ENCODE measurements at regions not wholly inside any gene's neighbourhood (a gene's known extent, or its start where the extent isn't known, plus 50 kb on each side); places are given as distances from the start of the nearest gene placed in this dataset.
A peak's percentile ranks its signal among the peaks of the same experiment; 100 is the strongest.

- DNase-seq = no peak
Observed at GRCh38 chr22:47976219-47976618, 1213.8 kb downstream of the TBC1D22A start.

DNA sequence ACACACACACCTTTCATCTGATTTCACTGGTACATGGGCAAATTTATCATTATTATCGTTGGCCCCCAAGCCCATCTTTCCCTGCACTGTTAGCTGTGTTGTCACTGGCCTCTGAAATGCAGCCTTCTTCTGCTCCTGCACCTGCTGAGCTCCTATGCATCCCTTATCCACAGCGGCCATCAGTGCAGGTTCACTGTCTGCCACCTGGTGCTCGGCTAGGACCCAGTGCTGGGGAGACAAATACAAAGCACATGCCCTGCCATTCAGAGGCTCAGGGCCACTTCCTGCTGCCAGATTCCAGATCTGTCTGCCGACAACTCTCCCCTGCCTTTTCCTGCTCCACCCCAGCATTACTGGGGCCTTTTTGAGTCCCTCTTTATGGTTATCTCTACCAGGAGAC, 1205.4 kb downstream of the TBC1D22A start:
- no peak for DNase-seq

- no peak for DNase-seq
Observed at GRCh38 chr22:47966316-47966715, 1203.9 kb downstream of the TBC1D22A start.

DNA sequence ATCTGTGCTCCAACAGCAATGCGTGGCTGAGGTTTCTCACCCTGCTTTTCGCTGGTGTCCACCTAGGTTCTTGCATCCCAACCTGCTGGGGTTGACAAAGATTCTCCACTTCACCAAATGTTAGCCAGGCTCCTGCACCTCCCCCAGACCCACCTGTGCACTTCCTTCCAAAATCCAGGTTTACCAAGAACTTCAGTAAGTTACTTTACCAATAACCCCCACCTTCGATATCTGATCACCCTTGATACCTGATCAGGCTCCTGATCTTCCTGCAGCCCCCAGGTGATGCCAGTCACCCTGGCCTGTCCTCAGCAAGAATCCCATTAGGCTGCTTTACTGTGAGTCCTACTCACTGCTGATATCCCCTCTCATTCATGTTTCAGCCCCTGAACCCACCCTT, 1203.4 kb downstream of the TBC1D22A start:
- DNase-seq = no peak

DNA sequence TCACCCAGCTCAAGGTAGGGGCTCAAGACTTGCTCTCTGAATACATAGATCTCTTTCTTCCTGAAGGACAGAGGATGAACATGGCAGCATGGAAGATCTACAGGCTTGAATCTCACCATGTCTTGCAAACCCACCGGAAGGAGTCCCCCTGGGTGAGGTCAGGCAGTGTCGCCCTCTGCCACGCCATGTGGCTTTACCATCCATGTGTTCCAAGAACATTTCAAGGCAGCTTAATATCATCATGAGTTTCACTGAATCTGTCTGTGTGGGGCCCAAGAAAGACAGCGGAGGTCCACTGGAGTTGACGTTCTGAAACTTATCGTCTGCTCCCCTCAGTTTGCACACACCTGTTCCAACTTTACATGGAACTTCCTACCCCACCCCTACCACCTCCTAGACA, 1202.6 kb downstream of the TBC1D22A start:
- no peak for DNase-seq

GRCh38 chr22:47963660-47964059, 1201.2 kb downstream of the TBC1D22A start:
- no peak for DNase-seq

DNA sequence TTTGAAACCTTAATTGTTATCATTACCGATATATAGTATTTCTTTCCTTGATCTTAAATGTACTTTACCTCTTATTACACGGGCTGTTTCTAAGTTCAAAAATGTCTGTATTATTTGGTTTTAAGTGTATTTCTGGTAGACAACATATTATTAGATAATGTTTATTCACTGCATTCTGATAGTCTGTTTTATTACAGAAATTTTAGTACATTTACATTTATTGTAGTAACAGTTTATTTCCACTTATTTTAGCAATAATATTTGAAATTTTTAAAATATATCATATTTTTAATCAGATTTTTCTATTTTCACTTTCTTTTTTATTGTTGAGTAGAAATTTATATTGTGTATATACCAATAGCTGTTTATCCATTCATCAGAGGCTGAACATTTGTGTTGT, 1195.2 kb downstream of the TBC1D22A start:
- no peak for DNase-seq

GRCh38 chr22:47954107-47954506, 1191.7 kb downstream of the TBC1D22A start:
- DNase-seq = no peak

GRCh38 chr22:47944941-47945340, 1182.5 kb downstream of the TBC1D22A start:
- no peak for DNase-seq

GRCh38 chr22:47943729-47944700, 1181.6 kb downstream of the TBC1D22A start:
- DNase-seq = no peak

- DNase-seq = no peak
Observed at GRCh38 chr22:47940211-47940610, 1177.8 kb downstream of the TBC1D22A start.

DNA sequence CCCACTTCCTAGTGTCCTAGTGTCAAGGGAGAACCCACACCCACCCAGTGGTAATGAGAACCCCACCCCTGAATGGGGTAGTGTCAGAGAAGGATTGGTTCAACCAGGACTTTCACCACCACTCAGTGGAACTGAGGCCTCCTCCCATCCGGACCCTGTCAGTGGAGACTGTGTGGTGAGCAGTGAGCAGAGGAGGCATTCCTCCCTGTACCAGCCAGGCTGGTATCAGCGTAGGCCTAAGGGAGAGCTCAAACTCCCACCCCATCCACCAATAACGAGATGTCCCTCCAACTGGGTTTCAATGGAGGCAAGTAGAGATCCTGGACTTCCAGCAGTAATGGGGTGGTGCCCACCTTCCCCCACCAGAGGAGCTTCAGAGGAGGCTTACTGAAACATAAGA, 1171.4 kb downstream of the TBC1D22A start:
- no peak for DNase-seq

- no peak for DNase-seq
Observed at GRCh38 chr22:47933226-47933625, 1170.8 kb downstream of the TBC1D22A start.

DNA sequence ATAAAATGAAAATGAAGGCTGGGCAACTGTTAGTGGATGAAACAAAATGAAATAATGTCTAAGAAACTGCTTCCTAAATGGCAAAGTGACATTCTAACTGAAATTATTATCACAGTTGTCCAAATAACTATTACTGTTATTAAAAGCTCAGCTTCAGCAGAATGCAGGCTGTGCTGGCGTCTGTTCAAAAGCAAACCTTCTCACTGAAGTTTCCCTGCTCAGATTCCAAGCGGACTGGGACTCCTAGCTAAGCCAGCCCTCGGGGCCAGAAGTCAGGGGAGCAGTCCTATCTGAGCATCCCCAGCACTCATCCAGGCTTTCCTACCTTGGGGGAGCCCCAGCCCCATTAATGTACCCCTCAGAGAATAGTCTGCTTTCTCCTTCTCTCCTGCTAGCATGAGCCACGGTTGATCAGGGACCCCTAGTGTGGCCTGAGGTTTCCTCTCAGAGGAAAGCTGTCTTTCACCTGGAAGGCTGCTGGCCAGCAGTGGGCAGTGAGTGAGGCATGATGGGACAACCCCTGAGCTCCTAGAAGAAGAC, 1167.3 kb downstream of the TBC1D22A start:
- no peak for DNase-seq

DNA sequence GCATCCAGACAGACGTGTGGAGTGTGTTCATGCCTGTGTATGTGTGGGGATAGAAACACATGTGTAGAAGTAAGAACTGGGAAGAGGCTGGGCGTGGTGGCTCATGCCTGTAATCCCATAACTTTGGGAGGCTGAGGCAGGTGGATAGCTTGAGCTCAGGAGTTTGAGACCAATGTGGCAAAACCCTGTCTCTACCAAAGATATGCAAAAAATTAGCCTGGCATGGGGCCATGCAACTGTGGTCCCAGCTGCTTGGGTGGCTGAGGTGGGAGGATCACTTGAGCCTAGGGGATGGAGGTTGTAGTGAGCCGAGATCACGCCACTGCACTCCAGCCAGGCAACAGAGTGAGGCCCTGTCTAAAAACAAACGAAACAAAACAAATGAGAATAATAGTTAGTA, 1166.6 kb downstream of the TBC1D22A start:
- DNase-seq = no peak

DNA sequence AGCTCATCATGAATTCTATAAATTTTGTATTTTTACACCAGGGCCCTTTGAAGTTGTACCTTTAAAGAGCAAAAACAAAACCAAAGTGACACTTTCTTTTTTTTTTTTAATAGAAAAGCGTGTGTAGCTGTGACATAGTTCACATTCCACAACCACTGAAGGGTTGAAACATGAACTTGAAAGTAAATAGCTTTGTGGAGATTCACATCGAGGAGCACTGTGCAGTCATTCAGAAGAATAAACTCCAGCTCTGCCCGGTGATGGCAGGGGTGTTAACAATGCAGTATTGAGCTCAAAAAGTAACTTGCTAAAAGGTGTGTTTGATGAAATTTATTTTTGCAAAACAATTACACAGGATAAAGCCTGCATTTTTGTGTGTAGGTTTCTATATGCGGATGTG, 1166.2 kb downstream of the TBC1D22A start:
- no peak for DNase-seq

- DNase-seq = no peak
Observed at GRCh38 chr22:47927648-47928210, 1165.3 kb downstream of the TBC1D22A start.

GRCh38 chr22:47923011-47923427, 1160.6 kb downstream of the TBC1D22A start:
- DNase-seq = no peak

- DNase-seq = no peak
Observed at GRCh38 chr22:47921906-47922305, 1159.5 kb downstream of the TBC1D22A start.

DNA sequence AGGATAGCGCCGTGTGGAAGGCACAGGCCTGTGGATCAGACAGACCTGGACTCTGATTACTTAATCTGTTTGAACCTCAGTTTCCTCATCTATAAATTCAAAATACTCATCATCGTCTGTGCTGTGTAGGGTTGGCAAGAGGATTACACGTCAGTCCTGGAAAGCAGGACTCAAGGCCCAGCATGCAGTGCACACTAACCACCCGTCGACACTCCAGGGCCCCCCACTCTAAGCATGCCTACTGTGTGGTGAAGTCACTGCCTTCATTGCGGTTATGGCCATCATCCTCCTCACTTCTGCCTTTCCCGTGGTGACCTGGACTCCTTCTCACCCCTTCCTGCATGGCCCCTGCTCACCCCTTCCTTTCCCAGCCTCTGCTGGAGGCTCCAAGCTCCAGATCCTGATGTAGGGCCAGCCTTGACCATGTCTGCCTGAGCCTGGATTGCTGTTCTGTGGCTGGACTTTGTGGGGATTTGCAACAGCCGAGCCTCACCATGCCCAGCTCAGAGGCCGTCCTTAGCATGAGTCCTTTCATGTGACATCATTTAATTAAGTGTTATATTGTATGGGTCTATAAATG, 1158.0 kb downstream of the TBC1D22A start:
- no peak for DNase-seq

DNA sequence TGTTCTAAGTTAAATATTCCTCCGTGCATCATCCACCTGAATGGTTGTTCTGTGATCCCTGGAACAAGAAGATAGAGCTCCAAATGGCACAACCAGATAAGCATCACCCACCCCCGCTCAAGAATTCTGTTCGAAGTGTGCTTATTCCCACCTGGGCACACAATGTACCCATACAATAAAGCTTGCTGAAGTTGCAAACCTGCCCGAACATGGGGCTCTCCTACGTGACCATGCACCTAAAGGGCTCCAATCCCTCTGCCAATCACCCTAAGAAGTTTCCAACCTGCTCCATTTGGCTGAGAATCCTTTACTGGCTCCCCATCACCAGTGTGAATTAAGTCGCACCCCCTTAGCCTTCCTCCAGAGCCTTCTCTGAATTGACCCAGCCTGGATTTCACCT, 1157.4 kb downstream of the TBC1D22A start:
- no peak for DNase-seq

DNA sequence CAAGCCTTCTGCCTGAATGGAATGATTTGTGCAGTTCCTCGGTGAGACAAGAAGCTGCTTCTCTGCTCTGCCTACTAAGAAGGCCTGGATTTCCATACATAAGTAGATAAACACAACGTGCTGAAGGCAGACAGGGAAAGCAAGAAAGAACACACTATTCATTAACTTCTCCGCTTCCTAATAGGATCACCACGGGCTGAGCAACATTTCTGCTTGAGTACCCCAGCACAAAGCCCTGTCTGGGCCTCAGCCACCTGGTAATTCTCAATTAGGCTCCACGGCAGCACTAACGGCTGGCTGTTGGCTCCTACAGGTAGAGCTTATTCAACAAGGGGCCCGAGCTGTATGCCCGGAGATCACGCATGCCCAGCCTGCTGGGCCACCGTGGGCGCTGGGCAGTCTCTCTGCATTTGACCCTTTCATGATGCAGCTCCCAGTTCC, 1156.6 kb downstream of the TBC1D22A start:
- no peak for DNase-seq

DNA sequence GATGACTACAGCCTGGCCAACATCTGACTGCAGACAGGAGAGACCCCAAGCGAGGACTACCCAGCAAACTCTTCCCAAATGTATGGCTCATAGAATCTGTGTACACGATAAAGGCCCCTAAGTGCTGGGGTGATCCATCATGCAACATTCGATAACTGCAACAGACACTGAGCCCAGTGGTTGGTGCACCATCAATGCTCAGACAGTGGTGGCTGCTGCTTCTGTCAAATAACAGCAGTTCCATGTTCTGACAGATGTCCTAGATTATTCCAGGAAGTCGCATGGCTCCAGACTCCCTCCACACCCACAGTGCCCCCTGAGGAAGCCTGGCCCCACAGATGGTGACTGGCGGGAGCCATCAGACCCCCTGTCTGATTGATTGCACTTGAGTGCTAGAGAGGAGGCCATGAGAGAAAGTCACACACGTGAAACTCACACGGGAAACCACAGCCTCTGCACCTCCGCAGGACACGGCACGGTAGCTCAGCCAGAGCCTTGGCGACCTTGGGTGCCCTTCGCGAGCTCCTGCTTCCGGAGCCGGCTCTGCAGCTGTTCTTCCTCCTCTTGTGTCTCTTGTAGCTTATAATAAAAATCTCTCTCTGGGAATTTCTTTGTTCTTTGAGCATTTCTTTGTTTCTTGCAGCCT, 1155.9 kb downstream of the TBC1D22A start:
- DNase-seq = peak; percentile 60 to 68

All from activated T-cell treated with anti-CD3 and anti-CD28 coated beads, Interleukin-2, amount 50 U/mL, for 48 hours (primary cell).